Endothelial cell of umbilical vein (primary cell): ENCODE measurements at regions not wholly inside any gene's neighbourhood (a gene's known extent, or its start where the extent isn't known, plus 50 kb on each side); places are given as distances from the start of the nearest gene placed in this dataset.

Source experiments
- BruUV-seq: library from RNA; stranded (reverse); fragments of 400-500 nt; replicated peaks from 2 replicates; lab custom pipeline; 2021; lab: Mats Ljungman, UMichigan
- CTCF ChIA-PET: fragments of 300-600, 350-600 bp; sonication (Branson Sonifier 250); formaldehyde crosslinking; loops from one replicate; lab custom pipeline; 2021; ENCODE audit warnings: antibody characterized with exemption, inconsistent platforms; lab: Charles Lee
- POLR2A ChIA-PET: fragments of 300-600, 350-600 bp; sonication (Branson Sonifier 250); formaldehyde crosslinking; loops from one replicate; lab custom pipeline; 2021; ENCODE audit warnings: antibody characterized with exemption, inconsistent platforms; lab: Charles Lee
- DNase-seq: peaks from one replicate; pipeline ENCODE4 v3.0.0-alpha.2; 2011; ENCODE audit warnings: low read depth, low spot score
- FAIRE-seq: peaks from 2 replicates; lab custom pipeline; 2011; peaks lifted over from hg19 to GRCh38; lab: Jason Lieb, UNC
- H2AFZ ChIP-seq: 2 replicates; pipeline ENCODE4 v1.6.0; 2012; ENCODE audit warnings: low read depth, low read length, control low read depth, inconsistent platforms
- H3K27ac ChIP-seq: 2 replicates; pipeline ENCODE4 v1.5.1; 2011; ENCODE audit warnings: low read depth, mild to moderate bottlenecking, control low read depth, low read length, moderate library complexity; ENCODE audit not compliant: insufficient read depth
- H3K27me3 ChIP-seq, 2 experiments: 2 replicates each; pipeline versions ENCODE4 v1.6.0 to v1.6.1; 2011; ENCODE audit warnings: low read length in 2 of 2, mixed read lengths in 1 of 2; ENCODE audit not compliant: control insufficient read depth in 2 of 2, insufficient read depth in 2 of 2
- H3K36me3 ChIP-seq, 2 experiments: 2 replicates in 1 of 2; 3 replicates in 1 of 2; pipeline ENCODE4 v1.5.1; 2011; ENCODE audit warnings: low read length in 2 of 2, mild to moderate bottlenecking in 1 of 2, moderate library complexity in 1 of 2; ENCODE audit not compliant: control insufficient read depth in 2 of 2, insufficient read depth in 2 of 2; ENCODE audit errors: extremely low read depth in 1 of 2
- H3K4me1 ChIP-seq: 3 replicates; pipeline ENCODE4 v1.5.1; 2011; ENCODE audit warnings: mild to moderate bottlenecking, low read length; ENCODE audit not compliant: control insufficient read depth, insufficient read depth; ENCODE audit errors: extremely low read depth
- H3K4me2 ChIP-seq: 2 replicates; pipeline ENCODE4 v1.6.1; 2011; ENCODE audit warnings: low read length, control low read depth, mixed read lengths; ENCODE audit not compliant: insufficient read depth
- H3K4me3 ChIP-seq, 3 experiments: fragments of 200-600 bp in 1 of 3; sonication (generic), shearing (Covaris generic) in 1 of 3; replicated peaks in 1 of 3; 2 replicates each; pipeline ENCODE4 v1.5.1; 2011 to 2016; ENCODE audit warnings: control low read depth in 3 of 3, low read length in 3 of 3, mild to moderate bottlenecking in 2 of 3, inconsistent platforms in 1 of 3, low read depth in 1 of 3, moderate library complexity in 1 of 3; ENCODE audit not compliant: insufficient read depth in 1 of 3
- H3K79me2 ChIP-seq: 2 replicates; pipeline ENCODE4 v1.6.0; 2012; ENCODE audit warnings: low read length, inconsistent platforms; ENCODE audit not compliant: control insufficient read depth, insufficient read depth
- H3K9ac ChIP-seq: replicated peaks from 2 replicates; pipeline ENCODE3; 2011; ENCODE audit warnings: low read length, control low read depth; ENCODE audit not compliant: insufficient read depth; ENCODE audit errors: extremely low read depth
- H3K9me1 ChIP-seq: replicated peaks from 3 replicates; pipeline ENCODE4 v1.6.0; 2011; ENCODE audit warnings: mild to moderate bottlenecking, low read length; ENCODE audit not compliant: control insufficient read depth, insufficient read depth; ENCODE audit errors: extremely low read depth
- H3K9me3 ChIP-seq: replicated peaks from 2 replicates; pipeline ENCODE4 v1.5.1; 2012; ENCODE audit warnings: low read length, inconsistent platforms; ENCODE audit not compliant: control insufficient read depth, insufficient read depth
- H4K20me1 ChIP-seq: replicated peaks from 2 replicates; pipeline ENCODE3; 2011; ENCODE audit warnings: mild to moderate bottlenecking, low read length; ENCODE audit not compliant: control insufficient read depth, insufficient read depth; ENCODE audit errors: extremely low read depth
- EZH2 ChIP-seq: IDR thresholded peaks from 2 replicates; pipeline ENCODE4 v1.6.1; 2012; ENCODE audit warnings: borderline replicate concordance, low read depth, mild to moderate bottlenecking, moderate library complexity, low read length, inconsistent platforms; ENCODE audit not compliant: severe bottlenecking
- FOS ChIP-seq: IDR thresholded peaks from 2 replicates; pipeline ENCODE4 v1.6.1; 2011; ENCODE audit warnings: mild to moderate bottlenecking, low read length, moderate library complexity, borderline replicate concordance; ENCODE audit not compliant: insufficient read depth
- GATA2 ChIP-seq: IDR thresholded peaks from 2 replicates; pipeline ENCODE4 v1.7.0; 2011; ENCODE audit warnings: low read depth, mild to moderate bottlenecking, moderate library complexity, mixed read lengths, low read length; ENCODE audit not compliant: insufficient read length, insufficient read depth
- JUN ChIP-seq: IDR thresholded peaks from 2 replicates; pipeline ENCODE4 v1.6.1; 2011; ENCODE audit warnings: borderline replicate concordance, low read depth; ENCODE audit not compliant: insufficient read length, insufficient read depth
- MYC ChIP-seq: IDR thresholded peaks from one replicate; pipeline ENCODE4 v1.6.1; 2011; ENCODE audit warnings: mild to moderate bottlenecking, low read depth, low read length
- POLR2A ChIP-seq: IDR thresholded peaks from 2 replicates; pipeline ENCODE4 v1.6.1; 2012; ENCODE audit warnings: low read depth, mild to moderate bottlenecking, control low read depth, low read length
- POLR2AphosphoS5 ChIP-seq: IDR thresholded peaks from 2 replicates; pipeline ENCODE4 v1.6.1; 2012; ENCODE audit warnings: low read depth, mild to moderate bottlenecking, control low read depth, low read length, moderate library complexity; ENCODE audit not compliant: insufficient read depth
- dilution Hi-C: fragments of 300-500 bp; cut with MboI; formaldehyde crosslinking; loops from one replicate; pipeline ENCODE4 v1.15.0; 2019; ENCODE audit warnings: low sequenced_read_pairs; ENCODE audit not compliant: extremely low pct_ligation_motif_present
- intact Hi-C: fragments of 100-400 bp; cut with micrococcal nuclease; formaldehyde crosslinking; loops from one replicate; pipeline ENCODE4 v1.10.0; 2022
- TF ChIP-seq, protein P1 (sequence below), 2 donors: IDR thresholded peaks; 1 replicate in 1 of 2; 2 replicates in 1 of 2; pipeline ENCODE4 v1.5.1; 2011; ENCODE audit warnings: low read length in 2 of 2, mild to moderate bottlenecking in 2 of 2, moderate library complexity in 2 of 2, control low read depth in 1 of 2, inconsistent platforms in 1 of 2, low read depth in 1 of 2; ENCODE audit not compliant: insufficient read depth in 1 of 2; ENCODE audit errors: extremely low read depth in 1 of 2
- TF ChIP-seq, protein P2 (sequence below): IDR thresholded peaks from 2 replicates; pipeline ENCODE4 v1.6.1; 2011; ENCODE audit not compliant: insufficient read depth, insufficient read length

DNA sequence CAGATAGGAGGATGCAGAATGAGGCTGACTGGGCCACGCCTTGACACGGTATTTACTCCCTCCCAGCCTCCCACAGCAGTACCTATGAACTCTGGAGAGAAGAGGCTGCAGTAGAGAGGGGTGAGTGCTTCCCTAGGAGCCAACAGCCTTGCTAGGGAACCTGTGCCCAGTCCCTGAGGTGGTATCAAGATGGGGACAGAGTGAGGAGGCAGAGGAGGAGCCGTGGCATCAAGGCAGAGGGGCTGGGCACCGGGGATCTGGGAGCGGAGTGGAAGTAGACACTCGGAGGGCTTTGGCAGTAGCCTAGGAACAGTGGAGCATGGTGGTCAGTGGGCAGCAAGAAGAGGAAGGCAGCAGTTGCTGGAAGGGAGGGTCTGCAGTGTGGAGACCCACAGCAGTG is 68.7 kb upstream of the CHST15 start:
- TF ChIP-seq MYC (no peak), POLR2A (no peak), EZH2 (no peak), GATA2 (no peak), POLR2AphosphoS5 (no peak), FOS (no peak), JUN (no peak)
- TF ChIP-seq, protein P1, sequence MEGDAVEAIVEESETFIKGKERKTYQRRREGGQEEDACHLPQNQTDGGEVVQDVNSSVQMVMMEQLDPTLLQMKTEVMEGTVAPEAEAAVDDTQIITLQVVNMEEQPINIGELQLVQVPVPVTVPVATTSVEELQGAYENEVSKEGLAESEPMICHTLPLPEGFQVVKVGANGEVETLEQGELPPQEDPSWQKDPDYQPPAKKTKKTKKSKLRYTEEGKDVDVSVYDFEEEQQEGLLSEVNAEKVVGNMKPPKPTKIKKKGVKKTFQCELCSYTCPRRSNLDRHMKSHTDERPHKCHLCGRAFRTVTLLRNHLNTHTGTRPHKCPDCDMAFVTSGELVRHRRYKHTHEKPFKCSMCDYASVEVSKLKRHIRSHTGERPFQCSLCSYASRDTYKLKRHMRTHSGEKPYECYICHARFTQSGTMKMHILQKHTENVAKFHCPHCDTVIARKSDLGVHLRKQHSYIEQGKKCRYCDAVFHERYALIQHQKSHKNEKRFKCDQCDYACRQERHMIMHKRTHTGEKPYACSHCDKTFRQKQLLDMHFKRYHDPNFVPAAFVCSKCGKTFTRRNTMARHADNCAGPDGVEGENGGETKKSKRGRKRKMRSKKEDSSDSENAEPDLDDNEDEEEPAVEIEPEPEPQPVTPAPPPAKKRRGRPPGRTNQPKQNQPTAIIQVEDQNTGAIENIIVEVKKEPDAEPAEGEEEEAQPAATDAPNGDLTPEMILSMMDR (IDR thresholded peaks at IDR 0.05; ENCODE audit: extremely low read depth in 1 of 2, insufficient read depth in 1 of 2, low read depth in 1 of 2, low read length in 2 of 2): no peak
- TF ChIP-seq, protein P2, sequence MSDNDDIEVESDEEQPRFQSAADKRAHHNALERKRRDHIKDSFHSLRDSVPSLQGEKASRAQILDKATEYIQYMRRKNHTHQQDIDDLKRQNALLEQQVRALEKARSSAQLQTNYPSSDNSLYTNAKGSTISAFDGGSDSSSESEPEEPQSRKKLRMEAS: no peak
- no peak for FAIRE-seq
- DNase-seq: no peak
- H3K27ac ChIP-seq: no peak overlapping the region
- no peaks in the 10 kb centered on the region for H3K9me3 ChIP-seq
- ChIA-PET CTCF (no interaction called here), POLR2A (no interaction called here)
- dilution Hi-C loops: no loop called here
- H3K4me1 ChIP-seq: no peaks in the 10 kb centered on the region
- intact Hi-C loops: no loop called here
- no peak overlapping the region for H2AFZ ChIP-seq
- H3K27me3 ChIP-seq: peaks cover 0 to 7% of the 10 kb centered on the region in 2 experiments
- H3K9me1 ChIP-seq: no peaks in the 10 kb centered on the region
- no peaks in the 10 kb centered on the region for H3K36me3 ChIP-seq
- no TSS peak for BruUV-seq
- no peak overlapping the region for H3K4me3 ChIP-seq
- H4K20me1 ChIP-seq: no peaks in the 10 kb centered on the region
- H3K79me2 ChIP-seq: no peaks in the 10 kb centered on the region
- no peak overlapping the region for H3K9ac ChIP-seq
- no peak overlapping the region for H3K4me2 ChIP-seq
